GM18499 (cell line): ENCODE measurements at regions not wholly inside any gene's neighbourhood (a gene's known extent, or its start where the extent isn't known, plus 50 kb on each side); places are given as distances from the start of the nearest gene placed in this dataset.

Source experiments
- ATAC-seq: cut with Tn5 transposase; IDR thresholded peaks from one replicate; pipeline ENCODE4 v1.9.1; 2021; ENCODE audit warnings: moderate number of reproducible peaks; ENCODE audit not compliant: insufficient read depth, unreplicated experiment

- ATAC-seq, result no peak
Measured at GRCh38 chr6:98485593-98485992, 348.8 kb upstream of the POU3F2 start.

- no peak for ATAC-seq
Measured at GRCh38 chr6:98486057-98486456, 348.3 kb upstream of the POU3F2 start.

GRCh38 chr6:98487612-98488011 is 346.8 kb upstream of the POU3F2 start:
- no peak for ATAC-seq

- no peak for ATAC-seq
Measured at GRCh38 chr6:98498144-98498775, 336.1 kb upstream of the POU3F2 start.

- ATAC-seq, result no peak
Measured at GRCh38 chr6:98498866-98499265, 335.5 kb upstream of the POU3F2 start.

- no peak for ATAC-seq
Measured at GRCh38 chr6:98514073-98514720, 320.2 kb upstream of the POU3F2 start.

GRCh38 chr6:98514796-98515195 is 319.6 kb upstream of the POU3F2 start:
- no peak for ATAC-seq

- ATAC-seq, result no peak
Measured at GRCh38 chr6:98516206-98516605, 318.2 kb upstream of the POU3F2 start.

- no peak for ATAC-seq
Measured at GRCh38 chr6:98516866-98517265, 317.5 kb upstream of the POU3F2 start.

GRCh38 chr6:98525860-98526259 is 308.5 kb upstream of the POU3F2 start:
- no peak for ATAC-seq

- ATAC-seq, result no peak
Measured at GRCh38 chr6:98526465-98526864, 307.9 kb upstream of the POU3F2 start.

- ATAC-seq, result no peak
Measured at GRCh38 chr6:98529364-98529763, 305.0 kb upstream of the POU3F2 start.

- ATAC-seq, result no peak
Measured at GRCh38 chr6:98530732-98531131, 303.6 kb upstream of the POU3F2 start.

GRCh38 chr6:98532004-98532403 is 302.4 kb upstream of the POU3F2 start:
- no peak for ATAC-seq

- ATAC-seq, result no peak
Measured at GRCh38 chr6:98539741-98540140, 294.6 kb upstream of the POU3F2 start.

GRCh38 chr6:98546376-98546775 is 288.0 kb upstream of the POU3F2 start:
- no peak for ATAC-seq

- no peak for ATAC-seq
Measured at GRCh38 chr6:98547151-98547550, 287.2 kb upstream of the POU3F2 start.

- ATAC-seq, result no peak
Measured at GRCh38 chr6:98547634-98548033, 286.7 kb upstream of the POU3F2 start.

- ATAC-seq, result no peak
Measured at GRCh38 chr6:98548301-98548700, 286.1 kb upstream of the POU3F2 start.

GRCh38 chr6:98560418-98560817 is 274.0 kb upstream of the POU3F2 start:
- ATAC-seq, result no peak

GRCh38 chr6:98560841-98561240 is 273.5 kb upstream of the POU3F2 start:
- ATAC-seq, result no peak

- ATAC-seq, result no peak
Measured at GRCh38 chr6:98566126-98566525, 268.2 kb upstream of the POU3F2 start.
